H1 (cell line): ENCODE measurements at regions not wholly inside any gene's neighbourhood (a gene's known extent, or its start where the extent isn't known, plus 50 kb on each side); places are given as distances from the start of the nearest gene placed in this dataset.

ENCODE experiments used
- ATF3 ChIP-seq: IDR thresholded peaks from 2 replicates; pipeline ENCODE4 v1.6.1; 2011; ENCODE audit warnings: low read depth, mild to moderate bottlenecking, low read length; ENCODE audit not compliant: insufficient read depth
- BCL11A ChIP-seq, 2 experiments: IDR thresholded peaks; one replicate each; pipeline ENCODE4 v1.6.1; 2011; ENCODE audit warnings: low read depth in 2 of 2, low read length in 2 of 2, mild to moderate bottlenecking in 2 of 2
- CBX8 ChIP-seq: fragments of 300-800, 300-1000 bp; sonication (generic); IDR thresholded peaks from 2 replicates; pipeline ENCODE4 v1.7.1; 2016; ENCODE audit warnings: low read depth, low read length, borderline replicate concordance
- CREB1 ChIP-seq: IDR thresholded peaks from 2 replicates; pipeline ENCODE4 v1.6.1; 2012; ENCODE audit warnings: inconsistent platforms
- CTCF ChIP-seq, 3 experiments: IDR thresholded peaks; 1 replicate in 2 of 3; 2 replicates in 1 of 3; pipeline versions ENCODE4 v1.5.1 to v1.6.1; 2011; ENCODE audit warnings: low read length in 3 of 3, mild to moderate bottlenecking in 3 of 3, inconsistent platforms in 2 of 3, low read depth in 1 of 3, moderate library complexity in 1 of 3; ENCODE audit not compliant: insufficient read depth in 1 of 3; ENCODE audit errors: control extremely low read depth in 1 of 3
- FOSL1 ChIP-seq: IDR thresholded peaks from 2 replicates; pipeline ENCODE4 v1.6.1; 2011; ENCODE audit warnings: mild to moderate bottlenecking, low read depth, low read length, moderate library complexity; ENCODE audit not compliant: insufficient read depth
- MAX ChIP-seq: IDR thresholded peaks from 2 replicates; pipeline ENCODE4 v1.6.1; 2012; ENCODE audit warnings: inconsistent platforms
- POLR2A ChIP-seq, 2 experiments: IDR thresholded peaks; 1 replicate in 1 of 2; 2 replicates in 1 of 2; pipeline ENCODE4 v1.6.1; 2011; ENCODE audit warnings: low read depth in 2 of 2, low read length in 2 of 2, mild to moderate bottlenecking in 2 of 2; ENCODE audit errors: control extremely low read depth in 1 of 2
- RBBP5 ChIP-seq: IDR thresholded peaks from 2 replicates; pipeline ENCODE4 v1.7.1; 2012; ENCODE audit warnings: low read depth, mild to moderate bottlenecking, inconsistent platforms, low read length, moderate library complexity, borderline replicate concordance
- TAF7 ChIP-seq: optimal IDR thresholded peaks from 2 replicates; pipeline ENCODE3; 2011; ENCODE audit warnings: low read depth, mild to moderate bottlenecking, inconsistent platforms, low read length, moderate library complexity, borderline replicate concordance
- ZNF274 ChIP-seq: IDR thresholded peaks from 2 replicates; pipeline ENCODE4 v1.7.0; 2012; ENCODE audit warnings: low read length, borderline replicate concordance; ENCODE audit errors: extremely low read depth

GRCh38 chr4:137623013-137623412 lies 90.7 kb upstream of the PCDH18 start:
- TF ChIP-seq POLR2A (IDR thresholded peaks at IDR 0.05; ENCODE audit: control extremely low read depth in 1 of 2, low read depth in 2 of 2, low read length in 2 of 2) (no peak), BCL11A (IDR thresholded peaks at IDR 0.05; ENCODE audit: low read depth in 2 of 2, low read length in 2 of 2) (no peak), CTCF (IDR thresholded peaks at IDR 0.05; ENCODE audit: control extremely low read depth in 1 of 3, insufficient read depth in 1 of 3, low read depth in 1 of 3, low read length in 3 of 3) (no peak), ATF3 (no peak), TAF7 (no peak), CREB1 (no peak), FOSL1 (no peak), ZNF274 (no peak), CBX8 (no peak), MAX (no peak), RBBP5 (no peak)
